ENCODE measurements at regions not wholly inside any gene's neighbourhood (a gene's known extent, or its start where the extent isn't known, plus 50 kb on each side); places are given as distances from the start of the nearest gene placed in this dataset.

DNA sequence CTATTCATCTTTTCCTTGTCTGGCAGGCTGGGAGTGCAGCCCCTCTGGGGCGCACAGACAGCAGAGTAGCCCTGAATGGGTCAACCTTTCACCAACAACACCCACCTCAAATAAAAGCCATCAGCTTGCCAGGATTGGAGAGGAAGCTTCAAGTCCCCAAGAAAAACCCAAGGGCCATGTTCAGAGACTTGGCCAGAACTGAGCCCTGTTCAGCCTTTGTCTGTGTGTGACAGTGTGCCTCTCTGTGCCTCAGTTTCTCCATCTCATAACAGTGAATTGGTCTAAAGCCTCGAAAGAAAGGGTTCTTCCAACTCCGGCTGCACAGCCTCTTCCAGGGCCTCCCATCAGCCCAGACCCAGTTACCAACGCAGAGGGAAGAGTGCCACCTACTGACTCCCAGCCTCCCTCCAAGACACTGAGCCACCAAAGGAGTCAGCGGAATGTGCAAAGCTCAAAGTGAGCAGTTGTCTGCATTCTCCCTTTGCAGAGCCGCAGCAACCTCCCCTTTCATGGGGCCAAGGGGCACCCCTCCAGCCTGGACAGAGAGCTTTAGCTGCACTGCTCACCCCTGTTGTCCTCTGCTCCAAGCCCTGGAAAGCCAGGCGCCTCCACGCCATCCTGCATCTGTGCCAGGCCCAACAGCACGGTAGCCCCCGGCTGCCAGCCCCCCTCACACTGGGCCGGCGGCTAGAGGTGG lies 82.7 kb upstream of the TOP1 start (continued):
- TF ChIP-seq, protein P1, sequence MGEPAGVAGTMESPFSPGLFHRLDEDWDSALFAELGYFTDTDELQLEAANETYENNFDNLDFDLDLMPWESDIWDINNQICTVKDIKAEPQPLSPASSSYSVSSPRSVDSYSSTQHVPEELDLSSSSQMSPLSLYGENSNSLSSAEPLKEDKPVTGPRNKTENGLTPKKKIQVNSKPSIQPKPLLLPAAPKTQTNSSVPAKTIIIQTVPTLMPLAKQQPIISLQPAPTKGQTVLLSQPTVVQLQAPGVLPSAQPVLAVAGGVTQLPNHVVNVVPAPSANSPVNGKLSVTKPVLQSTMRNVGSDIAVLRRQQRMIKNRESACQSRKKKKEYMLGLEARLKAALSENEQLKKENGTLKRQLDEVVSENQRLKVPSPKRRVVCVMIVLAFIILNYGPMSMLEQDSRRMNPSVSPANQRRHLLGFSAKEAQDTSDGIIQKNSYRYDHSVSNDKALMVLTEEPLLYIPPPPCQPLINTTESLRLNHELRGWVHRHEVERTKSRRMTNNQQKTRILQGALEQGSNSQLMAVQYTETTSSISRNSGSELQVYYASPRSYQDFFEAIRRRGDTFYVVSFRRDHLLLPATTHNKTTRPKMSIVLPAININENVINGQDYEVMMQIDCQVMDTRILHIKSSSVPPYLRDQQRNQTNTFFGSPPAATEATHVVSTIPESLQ (CRISPR knock-in tag; conservative IDR thresholded peaks at IDR 0.05): no peak
- TF ChIP-seq ZC3H4 (CRISPR knock-in tag; IDR thresholded peaks at IDR 0.05; ENCODE audit: borderline replicate concordance) (no peak), STAG1 (CRISPR knock-in tag; IDR thresholded peaks at IDR 0.05) (peak; percentile 94), ZNF629 (CRISPR knock-in tag; conservative IDR thresholded peaks at IDR 0.05) (no peak), FOXK1 (CRISPR knock-in tag; IDR thresholded peaks at IDR 0.05; ENCODE audit: borderline replicate concordance, low read depth) (no peak), ZNF816 (CRISPR knock-in tag; IDR thresholded peaks at IDR 0.05; ENCODE audit: borderline replicate concordance) (no peak), ATF7 (IDR thresholded peaks at IDR 0.05) (no peak), ATF7 (CRISPR knock-in tag; IDR thresholded peaks at IDR 0.05) (no peak), TOPORS (CRISPR knock-in tag; IDR thresholded peaks at IDR 0.05) (no peak), ZNF567 (CRISPR knock-in tag; IDR thresholded peaks at IDR 0.05; ENCODE audit: borderline replicate concordance) (no peak), ZNF556 (CRISPR knock-in tag; IDR thresholded peaks at IDR 0.05; ENCODE audit: borderline replicate concordance) (peak; percentile 69; the same call in 1 of the 2 replicates), HCFC1 (IDR thresholded peaks at IDR 0.05; ENCODE audit: low read depth, low read length) (no peak), SOX13 (IDR thresholded peaks at IDR 0.05) (no peak), SOX13 (CRISPR knock-in tag; conservative IDR thresholded peaks at IDR 0.05 in 1 of 2, IDR thresholded peaks at IDR 0.05 in 1 of 2) (no peak), MYNN (CRISPR knock-in tag; IDR thresholded peaks at IDR 0.05; ENCODE audit: low read depth) (no peak), NFKB2 (CRISPR knock-in tag; IDR thresholded peaks at IDR 0.05; ENCODE audit: borderline replicate concordance) (no peak), DMAP1 (CRISPR knock-in tag; IDR thresholded peaks at IDR 0.05) (no peak), ZFYVE20 (CRISPR knock-in tag; IDR thresholded peaks at IDR 0.05; ENCODE audit: borderline replicate concordance, low read depth) (no peak), AHR (CRISPR knock-in tag; IDR thresholded peaks at IDR 0.05) (no peak), JUN (CRISPR knock-in tag; IDR thresholded peaks at IDR 0.05) (peak; percentile 19; the same call in 1 of the 2 replicates)
- TF ChIP-seq, protein P2, sequence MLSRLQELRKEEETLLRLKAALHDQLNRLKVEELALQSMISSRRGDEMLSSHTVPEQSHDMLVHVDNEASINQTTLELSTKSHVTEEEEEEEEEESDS (CRISPR knock-in tag; IDR thresholded peaks at IDR 0.05; ENCODE audit: borderline replicate concordance): no peak
- TF ChIP-seq, protein P3, sequence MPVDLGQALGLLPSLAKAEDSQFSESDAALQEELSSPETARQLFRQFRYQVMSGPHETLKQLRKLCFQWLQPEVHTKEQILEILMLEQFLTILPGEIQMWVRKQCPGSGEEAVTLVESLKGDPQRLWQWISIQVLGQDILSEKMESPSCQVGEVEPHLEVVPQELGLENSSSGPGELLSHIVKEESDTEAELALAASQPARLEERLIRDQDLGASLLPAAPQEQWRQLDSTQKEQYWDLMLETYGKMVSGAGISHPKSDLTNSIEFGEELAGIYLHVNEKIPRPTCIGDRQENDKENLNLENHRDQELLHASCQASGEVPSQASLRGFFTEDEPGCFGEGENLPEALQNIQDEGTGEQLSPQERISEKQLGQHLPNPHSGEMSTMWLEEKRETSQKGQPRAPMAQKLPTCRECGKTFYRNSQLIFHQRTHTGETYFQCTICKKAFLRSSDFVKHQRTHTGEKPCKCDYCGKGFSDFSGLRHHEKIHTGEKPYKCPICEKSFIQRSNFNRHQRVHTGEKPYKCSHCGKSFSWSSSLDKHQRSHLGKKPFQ (CRISPR knock-in tag; IDR thresholded peaks at IDR 0.05; ENCODE audit: insufficient replicate concordance): no peak
- TF ChIP-seq, protein P4, sequence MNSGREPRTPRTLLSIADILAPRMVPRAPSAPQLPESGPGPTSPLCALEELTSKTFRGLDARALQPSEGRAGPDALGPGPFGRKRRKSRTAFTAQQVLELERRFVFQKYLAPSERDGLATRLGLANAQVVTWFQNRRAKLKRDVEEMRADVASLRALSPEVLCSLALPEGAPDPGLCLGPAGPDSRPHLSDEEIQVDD (CRISPR knock-in tag; IDR thresholded peaks at IDR 0.05; ENCODE audit: borderline replicate concordance): no peak
- TF ChIP-seq, protein P5, sequence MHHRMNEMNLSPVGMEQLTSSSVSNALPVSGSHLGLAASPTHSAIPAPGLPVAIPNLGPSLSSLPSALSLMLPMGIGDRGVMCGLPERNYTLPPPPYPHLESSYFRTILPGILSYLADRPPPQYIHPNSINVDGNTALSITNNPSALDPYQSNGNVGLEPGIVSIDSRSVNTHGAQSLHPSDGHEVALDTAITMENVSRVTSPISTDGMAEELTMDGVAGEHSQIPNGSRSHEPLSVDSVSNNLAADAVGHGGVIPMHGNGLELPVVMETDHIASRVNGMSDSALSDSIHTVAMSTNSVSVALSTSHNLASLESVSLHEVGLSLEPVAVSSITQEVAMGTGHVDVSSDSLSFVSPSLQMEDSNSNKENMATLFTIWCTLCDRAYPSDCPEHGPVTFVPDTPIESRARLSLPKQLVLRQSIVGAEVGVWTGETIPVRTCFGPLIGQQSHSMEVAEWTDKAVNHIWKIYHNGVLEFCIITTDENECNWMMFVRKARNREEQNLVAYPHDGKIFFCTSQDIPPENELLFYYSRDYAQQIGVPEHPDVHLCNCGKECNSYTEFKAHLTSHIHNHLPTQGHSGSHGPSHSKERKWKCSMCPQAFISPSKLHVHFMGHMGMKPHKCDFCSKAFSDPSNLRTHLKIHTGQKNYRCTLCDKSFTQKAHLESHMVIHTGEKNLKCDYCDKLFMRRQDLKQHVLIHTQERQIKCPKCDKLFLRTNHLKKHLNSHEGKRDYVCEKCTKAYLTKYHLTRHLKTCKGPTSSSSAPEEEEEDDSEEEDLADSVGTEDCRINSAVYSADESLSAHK (CRISPR knock-in tag; IDR thresholded peaks at IDR 0.05; ENCODE audit: borderline replicate concordance): no peak
